NCI-H2196 (cell line): ENCODE measurements at regions not wholly inside any gene's neighbourhood (a gene's known extent, or its start where the extent isn't known, plus 50 kb on each side); places are given as distances from the start of the nearest gene placed in this dataset.
"Not testable (repeated sequence)": the region's sequence is repeated elsewhere in the genome, so short reads cannot be mapped to it uniquely, and the experiment has no call there.

Experiments used
- DNase-seq: peaks from one replicate; lab custom pipeline; 2025; ENCODE audit not compliant: unreplicated experiment; lab: John Stamatoyannopoulos, UW

- no peak for DNase-seq
Observed at GRCh38 chr22:48734359-48734758, 1093.3 kb downstream of the BRD1 start.

GRCh38 chr22:48729499-48730171 is 1098.0 kb downstream of the BRD1 start:
- no peak for DNase-seq

DNA sequence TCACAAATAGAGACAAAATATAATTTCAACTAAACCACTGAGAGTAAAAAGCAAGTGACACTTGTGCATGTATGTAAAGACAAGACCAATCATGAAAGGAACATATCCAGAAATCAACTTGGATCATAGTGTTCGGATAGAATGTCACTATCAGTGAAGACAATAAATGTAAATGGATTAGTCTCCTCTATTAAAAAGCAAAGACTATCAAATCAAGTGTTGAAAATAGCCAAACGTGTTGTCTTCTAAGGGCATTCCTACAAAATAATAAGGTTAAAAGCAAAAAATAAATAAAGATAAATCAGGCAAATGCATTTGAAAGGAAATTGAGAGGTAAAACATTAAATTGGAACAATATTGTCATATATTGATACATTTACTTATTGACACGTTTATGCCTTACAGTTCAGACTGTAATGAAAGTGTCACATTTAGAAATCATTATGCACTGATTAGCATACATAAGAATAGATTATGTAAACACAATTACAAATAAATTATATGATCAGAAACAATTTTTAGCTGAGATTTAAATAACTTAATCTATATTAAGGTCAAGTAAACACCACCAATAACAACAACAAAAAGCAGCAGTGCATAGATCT is 1100.1 kb downstream of the BRD1 start:
- no peak for DNase-seq

DNA sequence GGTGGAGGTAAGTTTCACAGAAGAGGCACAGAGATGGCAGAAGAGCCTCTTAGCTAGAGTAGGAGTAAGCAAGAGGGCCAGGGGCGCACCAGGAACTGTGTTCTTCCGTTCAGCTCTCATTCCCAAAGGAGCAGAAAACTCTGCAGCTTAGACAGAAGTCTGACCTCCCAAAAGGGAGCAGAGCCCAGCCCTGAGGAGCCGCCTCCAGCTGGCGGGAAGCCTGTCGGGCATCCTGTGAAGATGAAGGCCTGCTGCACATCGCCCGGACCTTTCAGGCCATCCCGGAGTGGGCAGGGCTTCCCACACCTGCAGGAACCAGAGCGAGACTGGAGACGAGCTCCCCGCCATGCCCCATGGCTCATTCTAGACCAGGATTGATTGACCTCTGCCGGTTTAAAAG is 1102.8 kb downstream of the BRD1 start:
- DNase-seq, result no peak

DNA sequence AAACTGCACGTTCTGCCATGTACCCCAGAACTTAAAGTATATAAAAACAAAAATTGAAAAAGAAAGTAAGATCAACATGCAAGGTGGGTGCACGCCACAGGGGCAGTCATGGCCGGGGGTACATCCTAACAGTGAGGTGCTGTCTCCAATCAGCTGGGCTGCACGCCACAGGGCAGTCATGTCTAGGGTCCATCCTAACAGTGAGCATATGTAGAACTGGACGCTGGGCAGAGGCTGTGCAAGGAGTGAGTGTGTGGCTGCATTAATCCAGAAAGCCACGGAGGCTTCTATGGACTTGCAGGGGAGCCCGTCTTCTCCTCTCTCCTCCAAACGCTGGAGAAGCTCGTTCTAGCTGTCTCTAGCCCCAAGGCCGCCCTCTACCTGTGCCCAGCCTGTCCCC is 1105.0 kb downstream of the BRD1 start:
- DNase-seq, result no peak

GRCh38 chr22:48721395-48721669 is 1106.3 kb downstream of the BRD1 start:
- DNase-seq, result no peak

DNA sequence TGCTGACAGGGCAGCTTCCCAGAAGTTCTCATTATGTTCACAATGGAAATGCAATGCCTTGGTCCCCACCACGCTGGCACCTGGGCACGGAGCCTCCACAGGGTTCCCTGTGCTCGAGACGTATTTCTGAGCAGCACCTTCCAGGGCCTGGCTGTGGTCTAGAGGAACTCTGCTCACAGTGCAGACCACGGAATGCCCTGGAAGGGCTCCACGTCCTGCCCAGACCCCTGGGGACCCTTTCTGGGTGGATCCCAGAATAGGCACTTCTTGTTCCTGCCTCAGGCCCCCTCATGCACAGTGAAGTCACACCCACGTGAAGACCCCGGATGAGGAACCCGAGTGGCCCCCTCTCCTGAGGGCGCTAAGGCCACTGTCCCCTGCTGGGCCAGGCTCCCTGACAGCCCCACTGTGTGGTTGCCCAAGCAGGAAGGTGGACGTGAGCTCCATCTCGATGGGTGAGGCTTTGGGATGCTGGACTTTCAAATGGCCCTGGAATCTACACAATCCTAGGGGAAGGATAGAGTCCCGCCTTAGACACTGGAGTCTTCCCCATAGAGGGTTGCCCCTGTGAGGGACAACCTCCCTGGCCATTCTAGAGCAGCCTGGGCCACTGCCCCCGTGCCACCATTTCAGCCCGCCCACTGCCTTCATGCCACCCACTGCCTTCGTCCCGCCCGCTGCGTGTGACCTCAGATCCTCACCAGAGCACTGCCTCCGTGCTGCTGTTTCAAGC is 1106.8 kb downstream of the BRD1 start:
- DNase-seq, result no peak

DNA sequence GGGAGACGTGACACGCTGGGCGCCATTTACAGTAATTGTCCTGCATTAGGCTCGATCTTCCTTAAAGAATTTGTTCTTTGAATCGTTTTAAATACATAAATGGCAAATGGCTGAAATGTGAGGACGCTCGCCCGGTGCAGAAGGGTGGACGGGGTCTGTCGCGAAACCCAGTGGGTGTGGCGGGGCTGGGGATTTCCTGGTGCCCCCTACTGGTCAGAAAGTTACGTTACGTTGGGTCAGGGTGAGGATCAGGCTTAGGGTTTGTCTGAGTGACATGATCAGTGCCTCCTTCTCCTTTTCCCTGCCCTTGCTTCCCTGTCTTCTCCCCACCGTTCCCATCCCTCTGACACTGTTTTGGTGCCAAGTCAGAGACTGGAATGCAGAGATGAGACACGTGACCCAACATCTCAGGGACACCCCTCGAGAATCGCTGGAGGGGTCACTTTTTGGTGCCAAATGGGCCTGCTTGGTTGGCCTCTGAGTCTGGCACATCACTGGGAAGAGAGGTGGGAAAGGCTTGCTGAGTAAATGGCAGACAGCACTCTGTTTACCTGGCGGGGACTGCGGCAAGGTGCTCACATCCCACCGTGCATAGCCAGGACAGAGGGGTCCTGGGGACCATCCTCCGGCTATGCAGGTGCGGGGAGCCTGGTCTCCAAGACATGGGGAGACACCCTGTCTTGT is 1107.6 kb downstream of the BRD1 start:
- no peak for DNase-seq

DNA sequence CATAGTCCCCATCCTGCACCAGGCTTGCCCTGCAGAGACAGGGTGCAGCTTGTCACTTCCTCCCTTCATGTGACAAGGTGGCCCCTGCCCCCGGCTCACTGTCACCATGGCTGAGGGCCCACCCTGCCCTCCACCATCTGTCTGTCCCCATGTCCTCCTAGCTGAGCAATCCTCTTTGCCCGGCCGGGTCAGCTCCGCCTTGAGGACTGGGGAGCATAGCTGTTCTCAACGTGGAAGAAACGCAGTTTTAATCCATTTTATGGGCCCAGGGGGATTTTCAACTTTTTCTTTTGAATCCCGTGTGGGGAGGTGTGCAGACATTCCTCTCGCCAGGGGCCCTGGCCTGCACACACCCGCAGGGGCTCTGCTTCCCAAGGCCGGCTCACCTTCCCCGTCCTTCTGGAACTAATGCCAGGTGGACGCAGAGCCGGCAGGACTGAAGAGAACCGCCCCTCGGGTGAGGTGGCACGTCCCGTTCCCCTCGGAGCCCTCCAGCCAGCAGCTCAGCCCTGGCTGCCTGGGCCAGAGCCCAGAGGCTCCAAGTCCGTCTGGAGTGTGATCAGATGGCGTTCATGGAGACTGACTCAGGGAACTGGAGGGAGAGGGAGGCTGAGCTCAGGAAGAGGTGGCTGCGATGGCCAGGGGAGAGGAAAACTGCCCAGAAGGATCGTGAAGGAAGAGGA is 1108.7 kb downstream of the BRD1 start:
- DNase-seq, result no peak

DNA sequence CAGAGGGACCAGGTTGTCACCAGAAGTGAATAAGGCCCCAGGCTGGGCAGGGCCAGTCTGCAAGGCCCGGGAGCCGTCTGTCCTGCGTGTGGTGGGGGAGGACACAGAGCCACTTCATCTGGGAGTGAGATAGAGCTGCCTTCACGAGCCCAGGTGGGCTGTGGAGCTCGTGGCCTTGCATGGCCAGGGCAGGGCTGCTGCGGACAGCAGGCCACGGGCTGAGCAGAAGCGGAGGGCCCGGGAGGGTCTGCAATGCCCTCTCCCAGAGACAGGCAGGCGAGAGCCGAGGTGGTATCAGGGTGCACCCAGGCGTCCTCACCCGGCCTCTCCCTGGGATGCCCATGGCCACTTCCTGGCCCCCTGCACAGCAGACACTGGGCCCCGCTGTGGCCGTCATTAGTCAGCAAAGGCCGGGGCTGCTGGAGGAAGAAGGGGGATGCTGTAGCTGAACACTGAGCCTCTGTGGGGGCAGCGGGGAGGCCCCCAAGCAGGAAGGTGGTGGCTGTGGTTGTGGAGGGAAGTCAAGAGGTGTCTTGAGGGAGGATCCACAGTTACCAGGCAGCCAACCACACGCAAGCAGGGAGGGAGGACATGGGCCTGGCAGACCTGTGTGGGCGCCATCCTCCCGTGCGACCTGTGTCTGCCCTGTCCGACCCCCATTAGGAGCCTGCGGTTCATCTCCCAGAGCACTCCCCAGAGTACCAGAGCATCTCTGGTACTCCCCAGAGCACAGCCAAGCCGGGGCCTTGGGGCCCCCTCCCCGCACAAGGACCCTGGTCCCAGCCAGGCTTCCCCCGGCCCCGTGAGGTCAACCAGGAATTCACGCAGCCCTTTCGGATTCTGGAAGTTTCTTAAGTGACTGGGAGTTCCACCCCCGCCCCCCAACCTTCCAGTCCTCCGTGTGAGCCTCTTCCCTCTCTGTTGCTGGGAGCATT is 1109.5 kb downstream of the BRD1 start:
- DNase-seq, result no peak

GRCh38 chr22:48717076-48717810 is 1110.4 kb downstream of the BRD1 start:
- no peak for DNase-seq

GRCh38 chr22:48716154-48716553 is 1111.5 kb downstream of the BRD1 start:
- not testable (repeated sequence) for DNase-seq

DNA sequence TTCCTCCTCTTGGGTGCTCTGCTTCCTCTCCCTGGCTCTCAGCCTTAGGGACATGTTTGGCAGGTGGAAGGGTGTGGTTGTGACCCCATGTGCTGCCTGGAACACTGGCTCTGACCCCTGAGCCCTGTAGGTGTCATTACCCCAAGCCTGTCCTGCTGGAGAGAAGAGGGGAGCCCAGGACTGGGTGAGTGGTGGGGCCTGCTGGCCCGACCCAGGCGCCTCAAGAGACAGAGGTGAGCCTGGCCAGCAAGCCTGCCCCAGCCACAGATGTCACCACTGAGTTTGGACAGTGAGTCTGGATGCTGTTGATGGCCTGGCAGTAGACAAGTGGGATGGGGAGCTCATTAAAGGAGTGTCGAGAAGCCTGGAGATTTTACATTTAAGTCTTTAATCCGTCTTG is 1112.2 kb downstream of the BRD1 start:
- no peak for DNase-seq

GRCh38 chr22:48714231-48714630 is 1113.4 kb downstream of the BRD1 start:
- no peak for DNase-seq

DNA sequence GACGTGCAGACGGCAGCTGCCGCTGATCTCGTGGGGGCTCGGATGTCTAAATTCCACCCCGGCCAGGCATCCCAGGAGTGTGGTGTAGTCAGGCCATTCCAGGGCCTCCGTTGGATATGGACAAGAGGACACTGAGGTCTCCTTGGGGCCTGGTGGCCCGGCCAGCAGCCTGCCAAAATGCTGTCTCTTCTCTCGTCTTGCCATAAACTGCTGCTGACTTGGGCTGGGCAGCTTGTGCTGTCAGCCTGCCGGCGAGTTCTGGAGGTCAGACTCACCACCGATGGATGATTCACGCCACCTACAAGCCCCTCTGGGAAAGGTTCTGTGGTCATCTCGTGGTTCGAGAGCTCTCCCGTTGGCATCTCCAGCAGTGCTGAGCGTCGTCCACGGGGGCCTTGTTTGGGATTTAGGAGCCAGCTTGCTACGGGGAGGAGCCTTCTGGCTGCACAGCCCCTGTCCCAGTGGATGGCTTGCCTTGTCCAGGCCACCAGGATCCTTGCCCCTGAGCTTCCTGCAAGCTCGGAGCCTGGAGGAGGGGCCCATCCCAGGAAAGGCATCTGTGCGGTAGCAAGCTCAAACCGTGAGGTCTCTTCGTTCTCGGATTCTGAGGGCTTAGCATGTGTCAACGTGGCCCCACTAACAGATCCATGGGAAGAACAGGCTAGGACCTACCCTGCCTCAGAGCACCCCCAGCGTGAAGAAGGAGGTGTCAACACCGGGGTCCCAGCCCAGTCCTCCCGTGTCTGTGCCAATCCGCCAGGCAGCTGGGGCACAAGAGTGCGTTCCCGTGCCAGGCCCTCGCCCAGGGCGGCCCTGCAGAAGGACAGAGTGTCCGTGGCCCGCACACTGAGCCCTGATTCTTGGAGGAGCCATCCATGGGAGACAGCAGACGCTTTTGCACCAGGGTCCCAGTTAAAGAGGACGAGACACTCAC is 1114.1 kb downstream of the BRD1 start:
- no peak for DNase-seq

GRCh38 chr22:48712558-48713271 is 1115.0 kb downstream of the BRD1 start:
- DNase-seq, result no peak

DNA sequence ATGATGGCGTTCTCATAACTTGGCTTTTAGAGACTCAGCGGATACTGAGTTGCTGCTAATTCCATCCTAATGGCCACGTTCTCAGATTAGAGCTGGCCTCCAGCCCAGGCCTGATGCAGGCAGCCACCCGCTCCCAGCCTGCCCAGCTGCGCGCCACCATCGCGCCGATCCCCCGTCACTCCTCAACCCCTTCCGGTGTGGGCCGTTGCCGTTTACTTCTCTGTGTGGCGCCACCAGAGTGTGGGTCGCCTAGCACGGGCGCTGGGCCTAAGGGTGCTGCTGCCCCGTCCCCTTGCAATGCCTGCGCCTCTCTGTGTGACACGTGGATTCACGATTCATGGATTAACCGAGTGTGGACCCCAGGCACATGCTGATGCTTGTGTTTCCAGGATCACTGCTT is 1116.0 kb downstream of the BRD1 start:
- DNase-seq, result no peak

GRCh38 chr22:48711031-48711431 is 1116.6 kb downstream of the BRD1 start:
- no peak for DNase-seq
